GM18867 (cell line): ENCODE measurements at regions not wholly inside any gene's neighbourhood (a gene's known extent, or its start where the extent isn't known, plus 50 kb on each side); places are given as distances from the start of the nearest gene placed in this dataset.

ENCODE experiments used
- ATAC-seq: cut with Tn5 transposase; IDR thresholded peaks from one replicate; pipeline ENCODE4 v1.9.1; 2021; ENCODE audit warnings: mild to moderate bottlenecking, moderate library complexity; ENCODE audit not compliant: unreplicated experiment

GRCh38 chr9:90948156-90948555 is 146.5 kb downstream of the SYK start:
- no peak for ATAC-seq

- no peak for ATAC-seq
These were observed 149.0 kb downstream of the SYK start for GRCh38 chr9:90950600-90950999.

- ATAC-seq = no peak
These were observed 151.6 kb downstream of the SYK start for GRCh38 chr9:90953200-90953599.

DNA sequence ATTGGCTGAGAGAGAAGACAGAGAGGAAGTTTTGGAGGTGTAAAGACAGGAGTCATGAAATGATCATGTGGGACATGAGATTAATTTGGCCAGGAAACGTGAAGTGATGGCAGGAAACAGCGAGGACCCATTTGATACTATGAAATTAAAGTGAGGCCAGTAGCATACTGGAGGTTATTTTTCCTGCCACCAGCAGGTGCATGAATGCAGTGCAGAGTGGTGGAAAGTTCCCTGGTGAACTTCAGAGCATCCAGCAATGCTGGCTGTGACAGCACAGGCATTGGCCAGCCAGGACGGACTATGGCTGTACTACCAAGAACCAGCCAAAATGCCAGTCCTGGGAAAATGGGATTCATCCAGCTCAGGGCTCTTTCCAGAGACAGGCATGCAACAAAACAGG is 152.2 kb downstream of the SYK start:
- no peak for ATAC-seq

GRCh38 chr9:90956026-90956810 is 154.6 kb downstream of the SYK start:
- no peak for ATAC-seq

DNA sequence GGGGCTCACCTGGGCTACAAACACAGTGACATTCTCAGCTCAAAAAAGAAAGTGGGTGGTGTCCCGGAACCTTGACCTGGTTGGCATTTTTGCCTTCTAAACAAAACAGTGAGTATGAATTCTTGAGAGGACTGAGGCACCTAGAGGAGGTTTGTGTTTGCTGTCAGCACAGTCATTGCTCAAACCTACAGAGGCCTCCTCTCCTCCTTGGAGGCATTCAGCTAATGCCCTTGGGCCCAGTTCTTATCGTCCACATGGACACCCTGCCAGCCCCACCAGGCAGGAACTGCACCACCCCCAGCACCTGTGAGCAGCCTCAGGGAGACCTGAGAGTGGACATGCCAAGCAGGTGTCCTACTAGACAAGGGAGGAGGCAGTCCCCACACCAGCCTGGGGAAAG is 156.7 kb downstream of the SYK start:
- ATAC-seq = no peak

- no peak for ATAC-seq
These were observed 159.3 kb downstream of the SYK start for GRCh38 chr9:90960941-90961340.

GRCh38 chr9:90961375-90961774 is 159.8 kb downstream of the SYK start:
- no peak for ATAC-seq

DNA sequence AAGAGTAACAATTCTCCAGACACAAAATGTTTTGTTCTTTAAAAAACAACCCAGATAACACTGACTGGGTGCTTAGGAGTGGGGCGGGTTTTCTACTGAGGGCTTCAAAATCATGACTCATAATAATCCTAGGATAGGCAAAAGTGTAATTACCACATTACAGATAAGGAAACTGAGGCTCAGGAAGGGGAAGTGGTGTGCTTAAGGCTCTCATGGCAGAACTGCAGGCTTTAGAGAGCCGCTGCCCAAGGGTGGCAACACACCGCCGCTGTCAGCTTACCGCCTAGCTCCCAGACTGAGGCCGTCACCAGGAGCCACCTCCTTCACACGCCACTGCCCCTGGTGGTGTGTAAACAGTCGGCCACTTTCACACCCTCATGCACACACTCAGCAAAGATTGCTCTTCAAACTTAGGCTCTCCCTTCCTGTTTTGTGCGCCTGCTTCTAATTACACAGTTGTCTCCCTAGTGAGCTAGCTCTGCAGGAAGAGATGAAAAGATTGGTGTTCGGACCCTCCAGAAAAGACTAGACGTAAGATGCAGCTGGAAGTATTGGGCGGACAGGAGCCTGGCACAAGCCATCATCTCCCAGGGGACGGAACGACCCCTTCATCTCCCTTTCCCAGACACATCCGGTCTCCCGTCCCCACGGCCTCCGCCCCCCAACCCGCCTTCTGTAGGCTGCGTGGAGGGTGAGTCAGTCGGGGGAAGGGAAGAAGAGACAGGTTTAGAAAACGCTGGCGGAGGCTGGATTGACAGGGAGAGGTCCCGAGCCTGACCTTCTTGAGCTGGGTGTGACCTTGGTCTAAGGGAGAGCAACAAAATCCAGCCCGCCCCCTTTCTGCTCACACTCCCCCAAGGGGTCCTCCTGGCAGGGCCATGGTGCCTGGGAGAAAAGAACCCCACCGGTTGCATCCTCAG is 162.7 kb downstream of the SYK start:
- ATAC-seq = peak; percentile 88

- no peak for ATAC-seq
These were observed 163.8 kb downstream of the SYK start for GRCh38 chr9:90965226-90966030.

DNA sequence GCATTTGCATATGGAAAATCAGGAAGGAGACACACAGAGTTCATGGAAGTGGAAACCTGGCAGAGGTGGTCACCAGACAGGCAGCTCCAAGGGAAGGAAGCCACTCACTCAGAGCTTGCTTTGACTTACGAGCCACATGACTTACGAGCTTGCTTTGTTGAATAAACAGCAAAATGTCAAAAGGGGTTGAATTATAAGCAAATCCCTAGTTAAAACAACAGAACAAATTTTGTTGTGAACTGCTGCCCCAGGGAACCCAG is 164.3 kb downstream of the SYK start:
- no peak for ATAC-seq

DNA sequence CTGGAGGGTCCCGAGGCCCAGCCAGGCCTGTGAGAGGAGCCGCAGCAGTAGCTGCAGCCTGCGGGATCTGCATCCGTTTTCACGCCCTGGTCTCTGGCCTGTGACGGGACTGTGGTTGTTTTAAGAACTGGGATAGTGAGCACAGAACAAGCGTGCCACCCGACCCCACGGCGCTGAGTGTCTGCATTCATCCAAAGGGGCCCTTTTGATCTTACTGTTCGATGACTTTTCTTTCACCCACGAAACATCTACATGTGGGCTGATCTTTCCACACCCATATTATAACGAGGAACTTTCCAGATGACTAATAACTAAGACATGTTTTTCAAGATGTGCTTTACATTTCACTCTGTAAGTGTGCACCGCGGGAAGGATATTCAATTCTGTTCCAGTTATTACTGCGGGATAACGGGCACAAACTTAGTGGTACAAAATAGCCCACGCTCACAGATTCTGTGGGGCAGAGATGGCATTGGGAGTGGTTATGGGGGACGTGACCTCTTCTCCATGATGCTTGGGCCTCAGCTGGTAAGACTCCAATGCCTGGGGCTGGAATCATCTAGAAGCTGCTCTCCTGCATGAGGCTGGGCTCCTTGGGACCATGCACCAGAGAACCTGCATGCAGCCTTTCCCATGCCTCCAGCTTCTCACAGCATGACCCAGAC is 165.0 kb downstream of the SYK start:
- ATAC-seq = no peak

DNA sequence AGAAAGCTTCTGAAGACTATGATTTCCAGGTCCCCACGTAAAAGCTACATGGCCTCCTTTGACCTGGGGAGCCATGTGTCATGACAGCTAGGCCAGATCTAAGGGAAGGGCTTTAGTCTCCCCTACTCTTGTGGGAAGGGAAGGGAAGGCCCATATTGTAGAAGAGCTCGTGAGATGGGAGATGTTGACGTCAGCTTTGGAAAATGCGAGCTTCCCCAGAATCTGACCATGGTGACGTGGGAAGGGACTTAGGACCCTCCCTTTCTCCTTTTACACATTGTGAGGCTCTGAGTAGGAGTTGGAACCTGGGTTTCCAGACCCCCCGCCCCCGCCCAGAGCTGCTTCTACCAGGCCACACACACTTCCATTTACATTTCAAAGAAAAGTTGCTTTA is 165.5 kb downstream of the SYK start:
- no peak for ATAC-seq

DNA sequence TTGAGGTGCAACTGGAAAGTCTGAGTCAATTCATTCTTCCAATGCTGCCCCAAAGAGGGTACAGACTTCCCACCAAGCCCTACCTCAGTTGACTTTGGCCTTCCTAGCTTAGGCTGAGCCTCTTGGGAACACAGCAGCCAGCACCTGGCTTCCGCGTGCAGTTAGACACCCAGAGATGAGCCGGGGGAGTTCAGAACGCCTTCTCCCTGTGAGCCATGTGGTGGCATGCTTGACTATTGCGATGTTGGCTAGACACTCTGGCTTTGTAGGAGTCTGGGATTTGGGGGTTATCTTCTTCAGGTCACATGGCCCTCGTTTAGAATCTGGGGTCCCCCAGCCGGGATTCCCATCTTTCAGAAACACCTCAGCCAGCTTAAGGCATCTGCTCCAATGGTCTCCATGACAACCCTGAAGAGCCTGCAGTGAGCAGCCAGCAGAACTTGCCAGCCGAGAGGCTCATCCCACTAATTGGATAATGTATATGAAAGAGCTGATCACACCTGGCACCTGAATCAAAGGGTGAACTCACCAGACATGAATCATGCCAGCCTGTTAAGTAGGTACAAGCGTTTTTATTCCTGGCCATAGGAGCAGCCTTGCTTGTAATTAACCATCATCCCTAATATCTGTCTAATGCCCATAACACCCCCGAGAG is 167.5 kb downstream of the SYK start:
- ATAC-seq = no peak

DNA sequence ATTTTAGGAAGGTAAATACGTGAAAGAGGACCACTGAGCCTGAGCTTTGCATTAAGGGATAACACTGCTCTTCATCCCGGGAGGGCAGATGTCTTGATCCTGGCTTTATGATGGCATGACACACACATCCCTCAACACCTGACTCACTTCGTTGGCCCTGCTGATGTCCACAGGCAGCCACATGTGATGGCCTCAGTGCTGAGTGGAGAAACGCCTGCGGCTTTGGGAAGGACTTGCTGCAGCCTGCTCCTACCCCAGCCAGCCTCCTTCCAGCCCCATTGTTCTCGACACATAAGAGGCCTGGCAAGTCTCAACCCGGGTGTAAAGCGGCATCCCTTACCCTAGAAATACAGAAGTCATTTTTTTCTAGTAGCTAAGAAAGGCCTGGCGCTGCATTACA is 169.0 kb downstream of the SYK start:
- no peak for ATAC-seq

- ATAC-seq = peak; percentile 65
These were observed 170.4 kb downstream of the SYK start for GRCh38 chr9:90972057-90972456.

GRCh38 chr9:90974016-90974415 is 172.4 kb downstream of the SYK start:
- ATAC-seq = no peak

DNA sequence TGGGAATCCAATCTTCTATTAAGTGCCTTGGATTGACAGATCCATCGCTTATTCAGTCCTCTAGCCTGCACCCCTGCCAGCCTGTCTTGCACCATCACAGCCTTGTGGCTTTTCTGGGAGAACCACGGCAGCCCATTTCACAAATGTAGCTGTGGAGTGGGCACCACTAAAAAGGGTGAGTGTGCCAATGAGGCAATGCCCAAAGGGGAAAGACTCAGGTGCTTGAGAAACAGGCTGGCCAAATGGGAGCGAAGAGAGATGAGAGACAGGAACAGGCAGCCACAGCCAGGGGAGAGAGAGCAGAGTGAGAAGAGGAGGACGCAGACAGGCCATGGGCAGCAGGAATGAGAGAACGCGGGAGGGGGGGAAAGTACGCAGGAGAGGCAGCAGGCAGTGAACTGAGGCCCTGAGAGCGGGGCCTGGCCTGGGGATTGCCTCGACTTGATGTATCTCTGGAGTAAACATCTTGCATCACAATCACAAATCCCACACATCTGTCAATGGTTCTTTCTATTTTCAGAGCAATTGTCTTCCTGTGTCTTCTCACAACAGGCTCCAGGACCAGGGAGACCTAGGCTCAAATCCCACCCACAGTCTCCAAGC is 173.1 kb downstream of the SYK start:
- no peak for ATAC-seq

DNA sequence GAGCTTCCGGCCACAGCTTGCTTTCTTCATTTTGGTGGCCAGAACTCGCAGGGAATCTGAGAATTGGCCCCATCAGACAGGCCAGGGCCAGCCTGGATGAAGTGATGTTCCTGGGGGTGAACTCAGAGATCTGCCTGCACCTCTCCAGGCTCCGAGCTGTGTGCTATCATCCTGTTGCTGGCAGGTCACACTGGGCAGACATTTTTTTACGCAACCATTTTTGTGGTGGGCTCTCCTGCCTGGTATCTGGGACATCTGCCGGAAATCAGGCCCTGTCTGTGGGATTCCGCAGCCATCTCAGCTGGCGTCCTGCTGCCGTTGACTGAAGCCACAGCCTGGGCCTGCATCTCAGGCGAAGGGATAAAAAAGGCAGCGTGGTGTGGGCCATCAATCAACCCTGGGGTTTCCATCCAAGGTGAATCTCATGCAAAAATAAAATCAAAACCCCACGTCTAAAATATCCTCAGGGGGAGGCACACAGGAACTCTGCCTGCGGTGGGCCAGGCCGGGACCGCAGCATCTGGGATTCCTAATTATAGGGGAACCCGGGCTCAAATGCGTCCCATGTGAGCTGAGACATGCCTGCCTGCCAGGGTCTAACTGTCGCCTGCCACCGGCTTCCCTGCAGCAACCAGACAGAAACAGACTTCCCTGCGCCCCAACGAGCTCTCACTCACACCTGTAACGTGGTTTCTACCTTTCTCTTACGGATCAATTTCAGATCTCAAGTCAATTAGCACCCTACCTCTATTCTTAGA is 174.3 kb downstream of the SYK start:
- no peak for ATAC-seq
